Type B pancreatic cell (in vitro differentiated cells): ENCODE measurements at regions not wholly inside any gene's neighbourhood (a gene's known extent, or its start where the extent isn't known, plus 50 kb on each side); places are given as distances from the start of the nearest gene placed in this dataset.

Source experiments
- DNase-seq: peaks from one replicate; pipeline ENCODE4 v3.0.0; 2021; ENCODE audit warnings: mixed read lengths; ENCODE audit not compliant: unreplicated experiment; ENCODE audit errors: extremely low spot score
- H3K27ac Mint-ChIP-seq: 2 replicates; pipeline ENCODE4 v1.8.0; 2021; ENCODE audit warnings: mild to moderate bottlenecking, mixed read lengths
- H3K27me3 Mint-ChIP-seq: 2 replicates; pipeline ENCODE4 v1.8.0; 2021; ENCODE audit warnings: mixed read lengths
- H3K36me3 Mint-ChIP-seq: 2 replicates; pipeline ENCODE4 v1.8.0; 2021; ENCODE audit warnings: mixed read lengths
- H3K4me1 Mint-ChIP-seq: one replicate; pipeline ENCODE4 v1.8.0; 2021; ENCODE audit warnings: mixed read lengths; ENCODE audit not compliant: unreplicated experiment
- H3K4me3 Mint-ChIP-seq: 2 replicates; pipeline ENCODE4 v1.8.0; 2021; ENCODE audit warnings: mild to moderate bottlenecking, mixed read lengths
- H3K9me3 Mint-ChIP-seq: 2 replicates; pipeline ENCODE4 v1.8.0; 2021; ENCODE audit warnings: mixed read lengths
- CTCF ChIP-seq: fragments of 200-600 bp; sonication (generic); conservative IDR thresholded peaks from 2 replicates; pipeline ENCODE4 v1.5.0; 2021; ENCODE audit warnings: antibody characterized with exemption, mild to moderate bottlenecking

GRCh38 chr2:234669001-234669400, 172.1 kb upstream of the ARL4C start:
- TF ChIP-seq CTCF, result no peak
- Mint-ChIP-seq H3K9me3 (peaks cover 18% of the 10 kb centered on the region), H3K27me3 (no peaks in the 10 kb centered on the region), H3K4me1 (peaks cover 18% of the 10 kb centered on the region), H3K36me3 (no peaks in the 10 kb centered on the region), H3K4me3 (no peak overlapping the region), H3K27ac (no peak overlapping the region)
- no peak for DNase-seq

GRCh38 chr2:234666911-234667310, 170.0 kb upstream of the ARL4C start:
- H3K36me3 Mint-ChIP-seq, result peaks cover 4% of the 10 kb centered on the region
- peaks cover 18% of the 10 kb centered on the region for H3K4me1 Mint-ChIP-seq
- no peak overlapping the region for H3K27ac Mint-ChIP-seq
- peaks cover 21% of the 10 kb centered on the region for H3K9me3 Mint-ChIP-seq
- no peaks in the 10 kb centered on the region for H3K27me3 Mint-ChIP-seq
- no peak for TF ChIP-seq CTCF
- H3K4me3 Mint-ChIP-seq, result no peak overlapping the region
- no peak for DNase-seq

- Mint-ChIP-seq H3K27ac (no peak overlapping the region), H3K9me3 (peaks cover 21% of the 10 kb centered on the region), H3K27me3 (no peaks in the 10 kb centered on the region), H3K36me3 (peaks cover 4% of the 10 kb centered on the region), H3K4me1 (peaks cover 4% of the 10 kb centered on the region), H3K4me3 (no peak overlapping the region)
- no peak for DNase-seq
- no peak for TF ChIP-seq CTCF
Observed at GRCh38 chr2:234665304-234665703, 168.4 kb upstream of the ARL4C start.

- no peaks in the 10 kb centered on the region for H3K4me1 Mint-ChIP-seq
- TF ChIP-seq CTCF, result no peak
- H3K27ac Mint-ChIP-seq, result no peak overlapping the region
- H3K4me3 Mint-ChIP-seq, result no peak overlapping the region
- no peak for DNase-seq
- H3K9me3 Mint-ChIP-seq, result peaks cover 17% of the 10 kb centered on the region
- peaks cover 4% of the 10 kb centered on the region for H3K36me3 Mint-ChIP-seq
- H3K27me3 Mint-ChIP-seq, result no peaks in the 10 kb centered on the region
Observed at GRCh38 chr2:234661849-234662248, 165.0 kb upstream of the ARL4C start.

GRCh38 chr2:234661175-234661574, 164.3 kb upstream of the ARL4C start:
- Mint-ChIP-seq H3K4me3 (no peak overlapping the region), H3K27ac (no peak overlapping the region), H3K4me1 (no peaks in the 10 kb centered on the region), H3K27me3 (no peaks in the 10 kb centered on the region), H3K36me3 (peaks cover 4% of the 10 kb centered on the region), H3K9me3 (peaks cover 11% of the 10 kb centered on the region)
- TF ChIP-seq CTCF, result no peak
- no peak for DNase-seq

GRCh38 chr2:234655706-234656105, 158.8 kb upstream of the ARL4C start:
- TF ChIP-seq CTCF, result no peak
- DNase-seq, result no peak

More at GRCh38 chr2:234655706-234656105, 158.8 kb upstream of the ARL4C start:
- Mint-ChIP-seq H3K9me3 (no peaks in the 10 kb centered on the region), H3K4me1 (no peaks in the 10 kb centered on the region), H3K36me3 (no peaks in the 10 kb centered on the region), H3K27ac (no peak overlapping the region), H3K27me3 (no peaks in the 10 kb centered on the region), H3K4me3 (no peak overlapping the region)
